HG02938 (cell line): ENCODE measurements at regions not wholly inside any gene's neighbourhood (a gene's known extent, or its start where the extent isn't known, plus 50 kb on each side); places are given as distances from the start of the nearest gene placed in this dataset.

Source experiments
- ATAC-seq: cut with Tn5 transposase; IDR thresholded peaks from one replicate; pipeline ENCODE4 v1.9.1; 2021; ENCODE audit warnings: mild to moderate bottlenecking, moderate library complexity; ENCODE audit not compliant: unreplicated experiment

GRCh38 chr9:90012949-90013348 is 408.1 kb downstream of the GADD45G start:
- no peak for ATAC-seq

GRCh38 chr9:90013778-90014177 is 409.0 kb downstream of the GADD45G start:
- no peak for ATAC-seq

- no peak for ATAC-seq
These were observed 409.6 kb downstream of the GADD45G start for GRCh38 chr9:90014421-90014820.

- ATAC-seq = no peak
These were observed 411.5 kb downstream of the GADD45G start for GRCh38 chr9:90016272-90016671.

GRCh38 chr9:90017679-90018078 is 412.9 kb downstream of the GADD45G start:
- no peak for ATAC-seq

- no peak for ATAC-seq
These were observed 413.9 kb downstream of the GADD45G start for GRCh38 chr9:90018688-90019087.

GRCh38 chr9:90019626-90020025 is 414.8 kb downstream of the GADD45G start:
- ATAC-seq = no peak

- ATAC-seq = no peak
These were observed 415.6 kb downstream of the GADD45G start for GRCh38 chr9:90020276-90020871.

GRCh38 chr9:90021216-90021906 is 416.5 kb downstream of the GADD45G start:
- ATAC-seq = no peak

GRCh38 chr9:90022474-90022873 is 417.7 kb downstream of the GADD45G start:
- ATAC-seq = no peak

- ATAC-seq = no peak
These were observed 419.0 kb downstream of the GADD45G start for GRCh38 chr9:90023861-90024260.

- ATAC-seq = no peak
These were observed 419.6 kb downstream of the GADD45G start for GRCh38 chr9:90024409-90024808.

GRCh38 chr9:90024823-90025222 is 420.0 kb downstream of the GADD45G start:
- ATAC-seq = no peak

- ATAC-seq = no peak
These were observed 421.0 kb downstream of the GADD45G start for GRCh38 chr9:90025816-90026215.

GRCh38 chr9:90027296-90027790 is 422.5 kb downstream of the GADD45G start:
- no peak for ATAC-seq

- ATAC-seq = no peak
These were observed 424.6 kb downstream of the GADD45G start for GRCh38 chr9:90029386-90029785.

- ATAC-seq = no peak
These were observed 425.2 kb downstream of the GADD45G start for GRCh38 chr9:90029996-90030395.

GRCh38 chr9:90032296-90033027 is 427.6 kb downstream of the GADD45G start:
- ATAC-seq = no peak

- ATAC-seq = no peak
These were observed 428.3 kb downstream of the GADD45G start for GRCh38 chr9:90033028-90033650.

- no peak for ATAC-seq
These were observed 429.3 kb downstream of the GADD45G start for GRCh38 chr9:90034071-90034470.

GRCh38 chr9:90035471-90035870 is 430.7 kb downstream of the GADD45G start:
- ATAC-seq = no peak
